Body of pancreas (tissue), 4 donors: ENCODE measurements at regions not wholly inside any gene's neighbourhood (a gene's known extent, or its start where the extent isn't known, plus 50 kb on each side); places are given as distances from the start of the nearest gene placed in this dataset.

ENCODE experiments used
- POLR2A ChIP-seq, 3 donors: fragments of 450-650 bp; IDR thresholded peaks; one replicate each; pipeline ENCODE4 v1.6.1; 2016; ENCODE audit warnings: antibody characterized with exemption in 3 of 3, mild to moderate bottlenecking in 2 of 3
- TF ChIP-seq, protein P1 (sequence below), 7 experiments: fragments of 450-650 bp in 4 of 7; fragments of 200-600 bp in 3 of 7; sonication (generic) in 3 of 7; IDR thresholded peaks; one replicate each; pipeline ENCODE4 v1.5.1; 2016 to 2019; ENCODE audit warnings: antibody characterized with exemption in 7 of 7

DNA sequence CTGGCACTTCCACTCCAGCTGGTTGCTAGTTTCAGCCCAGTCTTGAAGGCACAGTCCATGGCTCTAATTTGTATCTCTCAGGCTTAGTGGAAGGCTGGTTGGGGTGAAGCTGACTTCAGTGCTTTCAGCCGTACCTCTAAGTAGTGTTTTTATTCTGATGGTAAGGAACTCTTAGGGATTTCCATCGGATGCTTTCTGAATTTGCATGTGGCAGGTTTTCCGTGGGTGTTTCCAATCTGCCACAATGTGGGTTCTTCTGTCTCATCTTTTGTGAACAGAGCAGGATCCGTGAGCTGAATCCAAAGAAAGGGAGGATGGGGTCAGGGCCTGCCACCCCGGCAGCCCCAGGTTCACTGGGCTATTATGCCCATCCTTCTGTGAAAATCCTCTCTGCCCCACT is 607.9 kb upstream of the MKI67 start:
- TF ChIP-seq, protein P1, sequence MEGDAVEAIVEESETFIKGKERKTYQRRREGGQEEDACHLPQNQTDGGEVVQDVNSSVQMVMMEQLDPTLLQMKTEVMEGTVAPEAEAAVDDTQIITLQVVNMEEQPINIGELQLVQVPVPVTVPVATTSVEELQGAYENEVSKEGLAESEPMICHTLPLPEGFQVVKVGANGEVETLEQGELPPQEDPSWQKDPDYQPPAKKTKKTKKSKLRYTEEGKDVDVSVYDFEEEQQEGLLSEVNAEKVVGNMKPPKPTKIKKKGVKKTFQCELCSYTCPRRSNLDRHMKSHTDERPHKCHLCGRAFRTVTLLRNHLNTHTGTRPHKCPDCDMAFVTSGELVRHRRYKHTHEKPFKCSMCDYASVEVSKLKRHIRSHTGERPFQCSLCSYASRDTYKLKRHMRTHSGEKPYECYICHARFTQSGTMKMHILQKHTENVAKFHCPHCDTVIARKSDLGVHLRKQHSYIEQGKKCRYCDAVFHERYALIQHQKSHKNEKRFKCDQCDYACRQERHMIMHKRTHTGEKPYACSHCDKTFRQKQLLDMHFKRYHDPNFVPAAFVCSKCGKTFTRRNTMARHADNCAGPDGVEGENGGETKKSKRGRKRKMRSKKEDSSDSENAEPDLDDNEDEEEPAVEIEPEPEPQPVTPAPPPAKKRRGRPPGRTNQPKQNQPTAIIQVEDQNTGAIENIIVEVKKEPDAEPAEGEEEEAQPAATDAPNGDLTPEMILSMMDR (IDR thresholded peaks at IDR 0.05) = no peak
- TF ChIP-seq POLR2A (IDR thresholded peaks at IDR 0.05) = no peak
